ENCODE measurements at regions not wholly inside any gene's neighbourhood (a gene's known extent, or its start where the extent isn't known, plus 50 kb on each side); places are given as distances from the start of the nearest gene placed in this dataset.

DNA sequence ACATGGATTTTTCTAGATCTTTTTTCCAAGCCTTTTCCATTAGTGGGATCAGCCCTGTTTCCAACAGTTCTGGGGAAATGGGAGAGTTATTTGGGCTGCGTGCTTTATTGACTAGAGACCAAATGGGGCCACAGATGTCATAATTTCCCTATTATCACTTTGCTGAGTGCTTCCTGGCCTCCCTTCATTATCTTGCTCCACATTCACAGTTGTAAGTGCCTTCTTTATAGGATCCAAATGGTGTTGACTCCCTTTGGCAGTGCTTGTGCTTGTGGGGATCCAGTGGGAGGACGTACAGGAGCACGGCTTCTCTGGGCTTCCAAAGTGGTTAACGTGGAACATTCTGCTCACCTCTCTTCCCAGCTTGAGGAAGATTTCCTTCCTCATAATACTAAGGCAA lies 141.0 kb upstream of the RMST start:
- no peak for DNase-seq (ENCODE audit: low read depth in 2 of 2, low spot score in 1 of 2)

DNA sequence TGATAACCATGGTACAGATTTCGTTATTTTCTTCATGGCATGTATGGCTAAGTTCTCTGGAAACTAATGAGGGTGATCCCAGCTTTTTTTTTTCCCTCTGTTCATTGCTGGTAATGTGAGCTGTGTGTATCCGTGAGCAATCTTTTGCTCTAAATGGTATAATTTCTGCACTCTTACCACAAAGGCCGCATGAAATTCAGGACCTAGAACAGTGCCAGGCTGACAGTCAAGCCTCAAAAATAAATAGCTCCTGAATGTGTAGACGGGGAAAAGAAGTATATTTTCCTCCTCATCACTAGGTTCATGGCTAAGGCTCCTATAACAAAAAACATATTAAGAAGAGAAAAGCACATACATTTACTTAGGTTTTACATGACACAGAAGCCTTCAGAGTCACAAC lies 140.2 kb upstream of the RMST start:
- no peak for DNase-seq (ENCODE audit: low read depth in 2 of 2, low spot score in 1 of 2)

DNA sequence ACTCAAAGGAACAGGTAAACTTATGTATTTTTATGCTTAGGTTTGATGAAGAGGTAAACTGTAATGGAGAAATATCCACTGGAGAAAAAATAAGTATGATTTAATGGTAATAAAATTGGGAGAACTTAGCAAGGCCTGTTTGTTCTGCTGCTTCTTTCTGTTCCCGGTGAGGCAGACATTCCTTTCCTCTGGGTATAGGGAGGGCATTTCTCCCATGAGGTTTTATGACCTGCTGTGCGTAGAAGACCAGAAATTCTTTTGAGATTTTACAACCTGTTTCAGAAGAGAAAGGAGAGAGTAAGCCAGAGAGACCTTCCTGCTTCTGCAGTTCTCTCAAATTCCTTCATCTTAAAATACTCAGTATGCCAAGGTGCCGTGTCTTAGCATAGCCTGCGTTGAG lies 139.4 kb upstream of the RMST start:
- DNase-seq (ENCODE audit: low read depth in 2 of 2, low spot score in 1 of 2), result no peak

DNA sequence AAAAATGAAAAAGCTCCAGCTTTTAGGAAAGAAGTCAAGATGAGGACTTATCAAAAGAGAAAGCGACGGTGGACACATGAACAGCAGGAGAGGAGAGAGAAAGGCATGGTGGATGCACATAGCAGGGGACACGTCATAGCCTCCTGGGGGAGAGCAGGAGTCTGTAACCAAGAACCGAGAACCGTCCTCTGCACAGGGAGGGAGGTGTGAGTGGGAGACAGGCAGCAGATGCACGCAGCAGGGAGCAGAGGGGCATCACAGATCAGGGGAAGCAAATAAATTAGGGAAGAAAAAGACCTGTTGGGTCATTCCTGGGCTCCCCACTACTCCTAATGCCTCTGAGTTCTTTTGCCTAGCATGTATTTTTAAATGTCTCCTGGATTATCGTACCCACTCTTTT lies 138.1 kb upstream of the RMST start:
- DNase-seq (ENCODE audit: low read depth in 2 of 2, low spot score in 1 of 2), result no peak

DNA sequence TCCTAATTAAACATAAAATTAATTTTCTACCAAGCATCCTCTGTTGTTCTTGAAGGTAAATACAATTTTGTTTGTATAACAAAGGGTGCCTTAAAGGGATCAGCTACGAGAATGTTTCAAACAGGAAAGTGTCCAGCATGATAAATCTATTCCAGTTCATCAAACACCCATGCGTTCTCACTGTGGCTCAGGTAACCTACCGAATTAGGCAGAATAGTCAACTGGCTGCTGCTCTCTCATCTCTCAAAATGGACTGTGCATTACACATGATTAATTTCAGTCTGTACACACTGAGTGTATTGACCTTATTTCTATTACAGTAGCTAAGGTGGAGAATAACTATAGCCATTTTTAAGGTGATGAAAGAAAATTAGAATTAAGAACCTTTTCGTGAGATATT lies 127.5 kb upstream of the RMST start:
- DNase-seq (ENCODE audit: low read depth in 2 of 2, low spot score in 1 of 2), result no peak

DNA sequence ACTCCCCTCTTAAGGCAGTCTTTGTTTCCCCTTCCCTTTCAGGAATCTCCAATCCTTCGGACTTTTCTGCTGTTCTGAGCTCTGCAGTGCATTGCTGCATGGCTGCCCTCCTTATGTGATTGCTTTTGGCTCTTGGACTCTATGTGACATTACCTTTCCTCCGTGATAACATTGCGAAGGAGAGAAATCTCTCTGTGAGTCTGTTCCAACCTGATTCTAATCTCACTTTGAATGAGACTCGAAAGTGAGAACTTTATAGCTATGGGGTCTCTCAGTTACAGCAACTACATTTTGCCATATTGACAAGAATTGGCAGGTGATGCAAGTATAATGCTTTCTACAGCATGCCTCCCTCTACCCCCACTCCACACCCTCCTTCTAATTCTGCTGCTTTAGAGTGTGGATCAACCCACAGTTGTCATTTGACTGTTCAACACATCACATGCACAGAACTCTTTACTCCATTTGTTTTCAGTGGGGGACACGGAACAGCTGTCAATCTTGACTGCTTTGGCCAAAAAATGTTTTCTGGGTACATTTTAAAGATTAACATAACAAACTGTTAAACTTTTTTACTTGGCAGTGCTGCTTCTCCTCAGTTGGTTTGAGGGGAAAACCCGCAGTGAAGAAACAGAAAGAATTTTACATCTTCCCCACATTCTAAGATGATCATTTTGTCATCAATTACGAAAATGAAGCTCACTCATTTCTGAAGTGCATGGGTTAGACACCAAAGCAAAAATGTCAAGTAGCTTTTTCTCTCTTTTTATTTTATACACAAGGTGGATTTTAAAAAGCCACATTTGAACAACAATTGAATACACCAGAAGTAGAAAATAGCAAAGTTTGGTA lies 125.5 kb upstream of the RMST start:
- no peak for DNase-seq (ENCODE audit: low read depth in 2 of 2, low spot score in 1 of 2)

DNA sequence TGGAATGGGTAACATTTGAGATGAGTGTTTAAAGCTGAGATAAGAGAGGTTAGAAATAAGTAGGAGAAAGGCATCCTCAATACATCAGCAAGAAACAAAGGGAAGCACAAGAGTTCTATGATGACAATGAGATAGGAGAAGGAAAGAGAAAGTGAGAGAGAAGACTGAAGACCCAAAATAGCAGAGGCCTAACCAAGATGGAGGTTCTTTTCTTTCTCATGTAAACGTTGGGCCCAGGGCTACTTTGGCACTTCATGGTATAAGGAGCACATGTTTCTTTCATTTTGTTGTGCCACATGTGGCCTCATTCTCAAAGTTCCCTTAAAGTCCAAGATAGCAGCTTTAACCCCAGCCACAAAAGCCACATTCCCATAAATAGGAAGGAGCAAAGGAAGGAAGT lies 120.5 kb upstream of the RMST start:
- DNase-seq (ENCODE audit: low read depth in 2 of 2, low spot score in 1 of 2), result no peak

DNA sequence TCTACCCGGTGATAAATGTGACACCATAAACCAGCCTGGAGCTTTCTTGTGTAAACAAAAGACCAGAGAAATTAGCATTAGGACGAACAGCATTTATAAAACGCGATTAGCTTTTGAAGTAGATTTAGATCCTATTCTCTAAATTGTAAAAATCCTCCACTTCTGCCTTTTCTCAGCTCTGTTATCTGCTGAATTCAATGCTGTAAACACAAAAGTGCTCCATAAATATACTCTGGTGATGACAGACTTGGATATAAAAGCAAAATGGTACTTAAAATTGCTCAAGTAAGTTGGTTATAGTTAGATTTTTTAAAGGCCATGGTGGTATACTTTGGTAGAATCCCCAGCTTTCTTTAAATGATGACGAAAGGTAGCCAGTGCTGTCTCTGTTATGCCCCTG lies 114.6 kb upstream of the RMST start:
- DNase-seq (ENCODE audit: low read depth in 2 of 2, low spot score in 1 of 2), result no peak

DNA sequence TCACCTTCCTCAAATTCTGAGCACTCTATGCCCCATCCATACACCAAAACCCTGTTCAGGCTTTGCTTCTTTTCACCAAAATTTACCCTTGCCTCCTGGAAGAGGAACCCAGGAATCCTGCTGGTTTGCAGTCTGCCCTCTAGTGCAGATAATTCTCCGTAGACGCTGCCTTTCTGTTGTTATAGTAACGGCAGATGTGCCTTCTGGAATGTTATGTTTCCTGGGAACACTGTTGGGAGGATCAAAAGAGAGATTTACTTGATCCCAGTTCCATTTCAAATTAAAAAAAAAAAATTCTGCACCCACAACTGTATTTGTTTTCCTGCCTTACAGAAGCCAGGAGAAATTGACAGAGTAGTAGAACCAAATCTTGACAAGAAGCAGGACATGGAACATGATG lies 104.2 kb upstream of the RMST start:
- no peak for DNase-seq (ENCODE audit: low read depth in 2 of 2, low spot score in 1 of 2)

DNA sequence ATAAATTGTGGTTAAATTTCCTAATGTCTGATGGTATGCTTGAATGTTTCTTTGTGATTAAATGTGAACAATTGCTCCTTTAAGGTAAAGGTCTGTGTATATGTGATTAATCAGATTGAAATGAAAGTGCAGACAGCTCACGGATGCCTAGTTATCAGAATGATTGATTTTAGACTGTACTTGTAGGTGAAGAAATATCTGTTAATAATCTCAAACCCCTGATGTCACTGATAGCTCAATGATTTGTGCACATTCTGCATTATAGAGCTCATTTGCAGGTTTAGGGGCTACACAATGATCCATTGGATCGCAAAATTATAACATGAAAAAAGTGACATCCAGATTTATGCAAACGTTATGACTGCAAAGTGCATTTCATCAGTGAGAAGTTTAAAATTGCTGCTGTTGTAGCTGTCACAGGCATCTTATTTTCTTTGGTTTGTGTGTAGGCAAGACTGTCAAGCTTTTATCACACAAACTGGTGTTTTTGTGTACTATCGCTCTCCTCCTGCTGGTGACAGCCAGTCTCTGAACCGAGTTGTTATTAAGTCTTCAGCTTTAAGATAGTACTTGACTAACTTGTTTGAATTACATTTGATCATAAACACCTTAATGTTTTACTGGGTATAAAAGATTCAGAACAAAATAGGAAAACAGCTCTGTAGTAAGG lies 103.4 kb upstream of the RMST start:
- DNase-seq (ENCODE audit: low read depth in 2 of 2, low spot score in 1 of 2), result no peak

DNA sequence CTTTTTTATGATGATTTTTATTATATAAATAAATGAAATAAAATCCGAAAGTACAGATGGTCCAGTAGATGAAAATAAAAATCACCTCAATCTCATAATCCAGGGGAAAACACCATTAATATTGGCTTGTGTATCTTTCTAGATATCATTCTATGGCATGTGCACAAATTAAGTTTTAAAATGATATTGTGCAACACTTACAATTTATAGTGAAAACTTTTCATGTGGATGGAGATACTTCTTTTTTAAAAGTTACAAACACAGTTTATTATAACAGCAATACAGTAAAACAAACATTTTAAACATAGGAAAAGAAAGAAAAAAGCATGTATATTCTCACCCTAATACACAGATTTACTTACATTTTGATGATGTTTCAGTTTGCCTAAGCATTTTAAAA lies 98.9 kb upstream of the RMST start:
- DNase-seq (ENCODE audit: low read depth in 2 of 2, low spot score in 1 of 2), result no peak

DNA sequence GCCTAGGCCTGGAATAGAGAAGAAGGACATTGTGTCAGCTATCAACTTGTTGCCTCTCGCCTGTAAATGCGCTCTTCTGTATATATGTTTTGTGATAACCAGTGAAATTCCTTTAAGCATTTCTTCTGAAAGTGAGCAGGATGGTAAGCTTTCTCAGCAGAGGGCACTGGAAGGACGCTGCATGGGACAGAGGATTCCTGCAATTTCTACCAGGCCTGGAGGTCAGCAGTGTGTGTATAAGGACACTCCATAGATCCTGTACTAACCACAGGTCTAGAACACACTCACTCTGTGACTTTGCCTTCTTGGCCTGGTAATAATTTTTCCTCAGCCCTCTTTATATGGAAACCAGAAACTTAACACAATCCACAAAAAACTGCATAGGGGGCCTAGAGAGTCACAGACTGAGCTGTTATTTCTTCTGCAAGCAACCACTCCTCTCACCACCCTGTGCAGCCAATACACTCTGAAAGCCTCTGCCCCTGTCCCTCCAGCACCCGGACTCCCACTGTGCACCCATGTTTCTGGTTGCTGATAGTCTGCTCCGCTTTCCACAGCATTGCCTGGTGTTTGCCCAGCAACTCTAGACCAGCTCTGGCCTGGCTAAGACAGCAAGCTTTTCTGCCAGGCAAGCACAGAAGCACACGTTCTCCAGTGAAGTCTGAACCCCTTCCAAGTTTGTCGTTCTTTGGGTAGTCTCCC lies 94.0 kb upstream of the RMST start:
- DNase-seq (ENCODE audit: low read depth in 2 of 2, low spot score in 1 of 2), result no peak

DNA sequence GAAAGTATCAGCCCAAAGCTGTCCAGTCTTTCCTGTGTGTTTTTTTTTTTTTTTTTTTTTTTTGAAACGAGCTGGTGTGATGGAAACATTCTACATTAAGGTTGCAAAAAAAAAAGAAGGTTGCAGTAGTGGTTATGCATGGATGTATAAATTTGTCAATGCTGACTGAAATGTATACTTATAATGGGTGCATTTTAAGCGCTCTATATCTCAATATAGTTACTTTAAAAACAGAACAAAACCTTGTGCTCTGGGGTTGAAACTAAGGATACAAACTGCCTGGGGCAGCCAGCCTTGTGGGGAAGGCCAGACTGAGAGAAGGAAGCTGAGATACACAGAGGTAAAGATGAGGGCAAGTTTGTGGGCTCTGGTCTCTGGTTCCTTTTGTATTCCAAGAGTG lies 87.3 kb upstream of the RMST start:
- no peak for DNase-seq (ENCODE audit: low read depth in 2 of 2, low spot score in 1 of 2)

DNA sequence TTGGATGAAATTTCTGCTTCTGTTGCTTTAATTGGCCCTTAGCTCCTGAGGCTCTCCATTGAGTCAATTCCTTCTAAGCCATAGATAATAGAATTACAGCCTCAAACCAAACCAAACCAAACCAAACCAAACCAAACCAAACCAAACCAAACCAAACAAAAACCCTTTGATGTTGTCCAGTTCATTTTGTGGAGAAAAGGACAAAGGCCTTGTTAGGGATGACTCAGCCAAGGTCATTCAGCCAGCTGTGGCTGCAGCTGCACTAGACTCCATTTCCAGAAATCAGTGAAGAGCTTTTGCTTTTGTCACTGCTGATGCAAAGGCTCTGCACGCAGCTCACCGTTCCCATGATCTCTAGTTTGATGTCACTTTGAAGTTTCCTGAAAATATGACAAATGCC lies 82.2 kb upstream of the RMST start:
- DNase-seq (ENCODE audit: low read depth in 2 of 2, low spot score in 1 of 2), result no peak

DNA sequence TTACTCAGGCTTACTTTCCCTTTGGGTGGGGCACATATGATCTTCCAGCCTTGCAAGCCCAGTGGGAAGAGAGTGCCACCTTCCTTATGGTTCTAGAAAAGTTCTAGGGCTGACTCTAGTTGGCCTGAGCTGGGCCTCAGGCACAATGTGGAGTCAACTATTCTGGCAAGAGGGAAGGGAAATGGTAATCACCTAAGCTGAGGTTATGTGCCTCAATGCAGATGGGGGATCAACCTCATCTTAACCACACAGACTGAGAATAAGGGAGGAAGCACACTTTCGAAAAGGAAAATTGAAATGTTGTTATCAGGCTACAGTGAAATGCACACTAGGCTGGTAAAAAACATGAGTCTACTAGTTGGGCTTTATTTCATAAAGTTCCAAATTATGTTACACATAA lies 77.5 kb upstream of the RMST start:
- no peak for DNase-seq (ENCODE audit: low read depth in 2 of 2, low spot score in 1 of 2)

DNA sequence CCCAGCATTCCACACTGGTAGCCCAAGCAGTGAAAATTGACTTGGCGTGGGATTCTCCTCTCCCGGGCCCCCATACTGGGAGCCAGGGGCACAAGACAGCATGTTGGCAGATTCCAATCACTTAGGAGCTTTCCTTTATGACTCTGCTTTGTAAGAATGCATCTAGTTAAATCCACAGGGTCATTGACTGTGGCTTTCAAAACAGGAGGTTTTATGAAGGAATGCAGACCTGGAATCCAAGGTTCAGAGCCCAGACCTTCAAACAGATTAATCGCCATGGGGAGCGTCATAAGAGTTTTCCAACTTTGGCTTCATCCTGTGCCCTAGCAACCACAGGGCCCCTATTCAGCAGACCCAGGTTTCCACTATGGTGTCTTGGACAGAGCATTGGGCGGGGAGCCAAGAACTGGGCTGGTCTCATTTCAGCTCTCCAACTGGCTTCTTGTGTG lies 76.4 kb upstream of the RMST start:
- DNase-seq (ENCODE audit: low read depth in 2 of 2, low spot score in 1 of 2), result no peak

DNA sequence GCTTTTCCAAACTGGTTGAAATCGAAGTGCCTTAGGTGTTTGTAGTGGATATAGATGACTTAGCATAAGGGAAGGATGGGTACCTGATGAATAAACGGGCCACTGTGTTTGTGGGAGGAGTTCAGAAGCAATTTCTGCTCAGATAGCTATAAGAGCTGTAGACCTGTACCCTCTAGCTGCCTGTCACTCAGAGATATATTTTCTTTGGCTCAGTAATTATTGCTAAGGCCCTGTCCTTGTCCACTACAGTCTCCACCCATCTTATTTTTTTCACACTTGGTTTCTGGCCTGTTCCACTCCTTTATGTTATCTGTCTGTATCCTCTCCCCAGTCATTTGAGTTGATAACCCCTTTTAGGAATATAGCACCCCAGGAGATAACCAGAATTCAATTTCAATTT lies 74.8 kb upstream of the RMST start:
- no peak for DNase-seq (ENCODE audit: low read depth in 2 of 2, low spot score in 1 of 2)

DNA sequence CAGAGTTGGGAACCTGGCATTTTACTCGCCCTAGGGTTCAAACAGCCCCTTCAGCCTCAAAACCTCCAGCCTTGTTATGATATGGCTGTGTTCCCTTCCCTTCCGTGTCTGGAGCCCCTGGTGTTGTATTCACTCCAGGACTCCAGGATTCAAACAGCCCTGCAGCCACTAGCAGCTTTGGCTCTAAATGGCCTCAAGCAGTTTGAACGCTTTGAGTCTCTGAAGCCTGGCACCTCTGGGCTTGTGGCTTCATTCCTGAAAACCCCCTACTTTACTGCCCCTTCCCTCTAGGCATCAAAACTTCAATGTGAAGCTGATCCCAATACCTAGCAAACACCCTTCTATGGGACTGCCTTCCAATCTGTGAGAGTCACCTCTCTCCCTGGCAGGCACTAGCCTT lies 67.9 kb upstream of the RMST start:
- DNase-seq (ENCODE audit: low read depth in 2 of 2, low spot score in 1 of 2), result no peak

DNA sequence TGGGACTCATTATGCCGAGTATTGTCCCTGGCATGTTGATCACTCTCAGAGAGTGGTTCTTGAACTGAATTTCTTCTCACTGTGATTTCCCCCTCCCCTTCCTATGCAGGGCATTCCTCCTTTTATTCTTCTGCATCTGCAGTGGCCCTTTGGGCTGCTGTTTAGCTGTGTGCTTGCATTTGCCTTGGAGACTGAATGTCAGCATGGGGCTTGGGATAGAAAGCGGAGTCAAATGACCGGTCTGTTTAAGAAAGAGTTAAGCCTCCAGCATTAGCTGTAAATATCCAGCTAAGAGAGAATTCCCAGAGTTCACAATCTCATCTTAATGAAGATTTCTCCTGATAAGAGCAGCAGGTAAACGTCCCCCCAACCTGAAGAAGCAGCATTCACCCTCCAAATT lies 65.6 kb upstream of the RMST start:
- no peak for DNase-seq (ENCODE audit: low read depth in 2 of 2, low spot score in 1 of 2)

DNA sequence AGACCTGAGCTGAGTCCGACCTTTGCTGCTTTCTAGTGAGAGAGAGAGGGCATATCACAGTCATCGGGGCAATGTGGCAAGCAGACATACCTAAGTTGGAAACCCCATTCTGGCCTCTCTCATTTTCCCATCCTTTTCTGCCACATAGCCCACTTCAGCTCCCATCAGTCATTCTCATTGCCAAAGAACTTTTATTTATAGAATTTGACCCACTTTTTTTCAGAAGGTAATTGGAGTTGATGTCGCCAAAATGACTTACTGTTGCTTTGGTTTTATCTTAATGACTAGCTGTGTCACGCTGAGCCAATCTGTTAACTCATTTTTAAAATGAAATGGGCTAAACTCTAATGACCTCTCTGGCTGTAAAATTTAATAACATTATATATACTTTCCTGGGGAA lies 63.9 kb upstream of the RMST start:
- DNase-seq (ENCODE audit: low read depth in 2 of 2, low spot score in 1 of 2), result no peak

DNA sequence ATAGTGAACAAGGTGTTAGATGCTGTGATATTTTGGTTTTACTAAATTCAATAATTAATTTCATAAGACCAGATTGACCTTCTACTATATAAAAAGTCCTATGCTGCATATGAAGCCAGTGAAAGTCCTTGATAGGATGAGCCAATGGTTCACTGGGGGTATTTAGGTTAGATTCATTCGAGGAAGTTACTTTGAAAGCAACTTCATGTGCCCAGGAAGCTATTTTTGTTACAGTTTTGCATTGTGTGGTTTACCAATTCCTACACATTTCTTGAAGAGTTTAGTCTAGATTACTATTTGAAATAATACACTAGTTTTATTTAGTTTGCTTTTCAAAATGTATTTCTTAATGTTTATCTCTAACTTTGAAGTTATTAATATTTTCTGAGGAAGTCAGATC lies 58.5 kb upstream of the RMST start:
- DNase-seq (ENCODE audit: low read depth in 2 of 2, low spot score in 1 of 2), result no peak

DNA sequence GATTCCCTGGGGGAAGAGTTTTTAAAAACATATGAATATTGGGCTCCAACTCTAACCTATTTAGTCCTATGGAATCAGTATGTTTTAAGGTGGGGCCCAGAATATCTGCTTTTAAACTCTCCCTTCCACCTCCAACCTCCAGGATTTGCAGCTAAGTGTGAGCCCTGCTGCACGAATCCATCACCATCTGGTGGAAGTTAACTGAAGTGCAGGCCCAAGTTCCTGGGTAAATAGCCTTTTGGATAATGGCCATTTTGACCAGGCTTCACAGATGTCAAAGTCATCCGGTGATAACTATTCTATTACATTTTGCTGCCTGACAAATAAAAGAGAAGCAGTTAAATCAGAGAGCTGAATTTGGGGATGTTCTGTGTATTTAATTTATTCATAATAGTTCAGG lies 58.1 kb upstream of the RMST start:
- no peak for DNase-seq (ENCODE audit: low read depth in 2 of 2, low spot score in 1 of 2)

Data from stimulated activated CD8-positive, alpha-beta memory T cell treated with anti-CD3 and anti-CD28 coated beads, Interleukin-4, amount 100 ng/mL, for 1 hour (primary cell).